ENCODE measurements at regions not wholly inside any gene's neighbourhood (a gene's known extent, or its start where the extent isn't known, plus 50 kb on each side); places are given as distances from the start of the nearest gene placed in this dataset.

GRCh38 chr21:22650226-22650625 lies 1652.0 kb downstream of the NCAM2 start:
- H3K9ac ChIP-seq (replicated peaks in 1 of 4; ENCODE audit: extremely low read depth in 1 of 4, low read depth in 3 of 4, low read length in 3 of 4): no peak overlapping the region
- no peak overlapping the region for H2BK15ac ChIP-seq (ENCODE audit: low read length)
- no peaks in the 10 kb centered on the region for H3K4me1 ChIP-seq (replicated peaks in 1 of 4; ENCODE audit: control insufficient read depth in 3 of 4, insufficient read depth in 4 of 4, low read length in 3 of 4)
- no peaks in the 10 kb centered on the region for H3K79me2 ChIP-seq (ENCODE audit: control insufficient read depth in 1 of 2, insufficient read depth in 2 of 2, low read length in 2 of 2)
- H3K27ac ChIP-seq (ENCODE audit: low read depth, low read length): no peak overlapping the region
- H3K23me2 ChIP-seq (ENCODE audit: low read depth, low read length): no peaks in the 10 kb centered on the region
- no peak overlapping the region for H2BK12ac ChIP-seq (ENCODE audit: low read depth, low read length)
- H2BK5ac ChIP-seq (ENCODE audit: low read depth, low read length): no peak overlapping the region
- ChIA-PET POLR2A (ENCODE audit: partially characterized antibody) (interaction anchor here (0.7 kb wide), 1 partner anchor 141 kb away, joined by 3 read pairs; no protein-coding TSS in a partner anchor), CTCF (ENCODE audit: partially characterized antibody) (interaction anchor here (0.7 kb wide), 1 partner anchor 535 kb away, joined by 3 read pairs; no protein-coding TSS in a partner anchor)
- no peaks in the 10 kb centered on the region for H3K36me3 ChIP-seq (ENCODE audit: control insufficient read depth in 2 of 4, insufficient read depth in 4 of 4, low read length in 3 of 4)
- H3K56ac ChIP-seq (replicated peaks; ENCODE audit: insufficient read length, low read depth, low read length): no peak overlapping the region
- no peak overlapping the region for H3K23ac ChIP-seq (ENCODE audit: insufficient read length)
- H3K14ac ChIP-seq (ENCODE audit: insufficient read length): no peak overlapping the region
- H3K9me3 ChIP-seq (ENCODE audit: insufficient read depth in 2 of 2, low read depth in 1 of 2, low read length in 1 of 2): no peaks in the 10 kb centered on the region
- WGBS, 2 experiments (ENCODE audit: extremely low coverage in 1 of 2, insufficient coverage in 1 of 2, insufficient read length in 1 of 2, insufficient replicate concordance in 2 of 2, low coverage in 1 of 2, low lambda C conversion rate in 2 of 2, missing lambda C conversion rate in 1 of 2): 94% methylated on average over 1 of the region's 1 CpG; no CpG with 5 or more reads in 1 of the 2 experiments
- no peak overlapping the region for H2AK5ac ChIP-seq (ENCODE audit: low read depth, low read length)
- no peaks in the 10 kb centered on the region for H3K79me1 ChIP-seq (ENCODE audit: low read depth, low read length)
- no peaks in the 10 kb centered on the region for H3K27me3 ChIP-seq (replicated peaks in 1 of 4; ENCODE audit: control insufficient read depth in 3 of 4, extremely low read depth in 1 of 4, insufficient read depth in 3 of 4, low read length in 3 of 4)
- DNase-seq (ENCODE audit: low read depth in 1 of 2, low spot score in 2 of 2) (no peak), FAIRE-seq (no peak)
- no peak overlapping the region for H4K5ac ChIP-seq (ENCODE audit: insufficient read length, low read depth, low read length)
- no peaks in the 10 kb centered on the region for H4K20me1 ChIP-seq (replicated peaks in 1 of 2; ENCODE audit: control insufficient read depth in 1 of 2, insufficient read depth in 2 of 2, low read length in 2 of 2)
- H2BK120ac ChIP-seq (replicated peaks; ENCODE audit: low read depth, low read length): no peak overlapping the region
- H3K4me2 ChIP-seq (ENCODE audit: insufficient read depth in 1 of 2, low read depth in 2 of 2, low read length in 2 of 2): no peak overlapping the region
- no peak overlapping the region for H4K8ac ChIP-seq (ENCODE audit: extremely low read depth, insufficient read depth, low read length)
- H3K4ac ChIP-seq (replicated peaks; ENCODE audit: insufficient read length, low read depth, low read length): no peak overlapping the region
- no peak overlapping the region for H3K18ac ChIP-seq (ENCODE audit: extremely low read depth, low read length)
- no peak overlapping the region for H2AFZ ChIP-seq (ENCODE audit: low read length)
- no peak overlapping the region for H4K91ac ChIP-seq (replicated peaks; ENCODE audit: insufficient read length, low read length)
- no peak overlapping the region for H3K4me3 ChIP-seq (ENCODE audit: extremely low read depth in 1 of 4, insufficient read depth in 2 of 4, low read depth in 3 of 4, low read length in 4 of 4)
- H2BK20ac ChIP-seq (ENCODE audit: low read length): no peak overlapping the region
- TF ChIP-seq TEAD4 (IDR thresholded peaks at IDR 0.05; ENCODE audit: low read depth, low read length): no peak
- no peak for TF ChIP-seq CHD2 (IDR thresholded peaks at IDR 0.05; ENCODE audit: low read length)

Data from H1 (cell line).